WTC11 (cell line): ENCODE measurements at regions not wholly inside any gene's neighbourhood (a gene's known extent, or its start where the extent isn't known, plus 50 kb on each side); places are given as distances from the start of the nearest gene placed in this dataset.

ENCODE experiments used
- ATAC-seq: fragments of 200-7000 bp; cut with Tn5 transposase; 2 replicates; pipeline ENCODE4 v1.10.0; 2021; ENCODE audit warnings: mild to moderate bottlenecking, moderate library complexity
- CTCF ChIA-PET: fragments of 300-600 bp; sonication (Branson Sonifier 250); formaldehyde crosslinking; loops from one replicate; lab custom pipeline; 2021; ENCODE audit warnings: antibody characterized with exemption; lab: Charles Lee
- POLR2A ChIA-PET: fragments of 350-600 bp; sonication (Branson Sonifier 250); formaldehyde crosslinking; loops from one replicate; lab custom pipeline; 2021; ENCODE audit warnings: antibody characterized with exemption; lab: Charles Lee
- DNase-seq: peaks from one replicate; pipeline ENCODE4 v3.0.0; 2021; ENCODE audit warnings: low spot score
- H3K27ac Mint-ChIP-seq: 2 replicates; pipeline ENCODE4 v1.8.0; 2021; ENCODE audit warnings: mixed read lengths
- H3K27me3 Mint-ChIP-seq: 2 replicates; pipeline ENCODE4 v1.8.0; 2021; ENCODE audit warnings: low read depth, mild to moderate bottlenecking, moderate library complexity, mixed read lengths
- H3K36me3 Mint-ChIP-seq: 2 replicates; pipeline ENCODE4 v1.8.0; 2021; ENCODE audit warnings: mixed read lengths
- H3K4me1 Mint-ChIP-seq: 2 replicates; pipeline ENCODE4 v1.8.0; 2022; ENCODE audit warnings: mixed read lengths
- H3K4me3 Mint-ChIP-seq: 2 replicates; pipeline ENCODE4 v1.8.0; 2021; ENCODE audit warnings: mild to moderate bottlenecking, moderate library complexity, mixed read lengths
- H3K9me3 Mint-ChIP-seq: 2 replicates; pipeline ENCODE4 v1.8.0; 2021; ENCODE audit warnings: mixed read lengths
- GTF2I ChIP-seq: fragments of 250-450 bp; sonication (Bioruptor Pico); conservative IDR thresholded peaks from 2 replicates; pipeline ENCODE4 v1.4.0; 2021; ENCODE audit warnings: mild to moderate bottlenecking
- JUN ChIP-seq: sonication (generic); formaldehyde crosslinking; IDR thresholded peaks from 2 replicates; pipeline ENCODE4 v1.8.0; 2023; ENCODE audit warnings: mild to moderate bottlenecking, missing genetic modification reagents
- NR3C1 ChIP-seq: sonication (generic); formaldehyde crosslinking; conservative IDR thresholded peaks from 2 replicates; pipeline ENCODE4 v1.8.1; 2023; ENCODE audit warnings: low read depth, mild to moderate bottlenecking, missing genetic modification reagents
- SP1 ChIP-seq: sonication (generic); formaldehyde crosslinking; conservative IDR thresholded peaks from 2 replicates; pipeline ENCODE4 v1.8.1; 2022; ENCODE audit warnings: missing genetic modification reagents
- TEAD4 ChIP-seq: sonication (generic); formaldehyde crosslinking; IDR thresholded peaks from 2 replicates; pipeline ENCODE4 v1.8.0; 2022; ENCODE audit warnings: mild to moderate bottlenecking, missing genetic modification reagents
- TP53 ChIP-seq: sonication (generic); formaldehyde crosslinking; IDR thresholded peaks from 2 replicates; pipeline ENCODE4 v1.8.1; 2023; ENCODE audit warnings: mild to moderate bottlenecking, missing genetic modification reagents
- ZNF219 ChIP-seq: sonication (generic); formaldehyde crosslinking; IDR thresholded peaks from 2 replicates; pipeline ENCODE4 v1.8.0; 2023; ENCODE audit warnings: missing genetic modification reagents, mild to moderate bottlenecking, borderline replicate concordance
- ZNF263 ChIP-seq: sonication (generic); formaldehyde crosslinking; IDR thresholded peaks from 2 replicates; pipeline ENCODE4 v1.8.1; 2022; ENCODE audit warnings: low read depth, mild to moderate bottlenecking, moderate library complexity, missing genetic modification reagents
- TF ChIP-seq, protein P1 (sequence below): fragments of 250-450 bp; sonication (Bioruptor Pico); conservative IDR thresholded peaks from 2 replicates; pipeline ENCODE4 v1.9.0; 2021; ENCODE audit warnings: mild to moderate bottlenecking
- TF ChIP-seq, protein P2 (sequence below): sonication (generic); formaldehyde crosslinking; IDR thresholded peaks from 2 replicates; pipeline ENCODE4 v1.8.0; 2022; ENCODE audit warnings: mild to moderate bottlenecking, missing genetic modification reagents
- TF ChIP-seq, protein P3 (sequence below): sonication (generic); formaldehyde crosslinking; IDR thresholded peaks from 2 replicates; pipeline ENCODE4 v1.8.0; 2022; ENCODE audit warnings: mild to moderate bottlenecking, missing genetic modification reagents
- TF ChIP-seq, protein P4 (sequence below): sonication (generic); formaldehyde crosslinking; IDR thresholded peaks from 2 replicates; pipeline ENCODE4 v1.8.0; 2022; ENCODE audit warnings: mild to moderate bottlenecking, missing genetic modification reagents
- TF ChIP-seq, protein P5 (sequence below): sonication (generic); formaldehyde crosslinking; IDR thresholded peaks from 2 replicates; pipeline ENCODE4 v1.8.1; 2022; ENCODE audit warnings: low read depth, mild to moderate bottlenecking, moderate library complexity, missing genetic modification reagents, borderline replicate concordance

DNA sequence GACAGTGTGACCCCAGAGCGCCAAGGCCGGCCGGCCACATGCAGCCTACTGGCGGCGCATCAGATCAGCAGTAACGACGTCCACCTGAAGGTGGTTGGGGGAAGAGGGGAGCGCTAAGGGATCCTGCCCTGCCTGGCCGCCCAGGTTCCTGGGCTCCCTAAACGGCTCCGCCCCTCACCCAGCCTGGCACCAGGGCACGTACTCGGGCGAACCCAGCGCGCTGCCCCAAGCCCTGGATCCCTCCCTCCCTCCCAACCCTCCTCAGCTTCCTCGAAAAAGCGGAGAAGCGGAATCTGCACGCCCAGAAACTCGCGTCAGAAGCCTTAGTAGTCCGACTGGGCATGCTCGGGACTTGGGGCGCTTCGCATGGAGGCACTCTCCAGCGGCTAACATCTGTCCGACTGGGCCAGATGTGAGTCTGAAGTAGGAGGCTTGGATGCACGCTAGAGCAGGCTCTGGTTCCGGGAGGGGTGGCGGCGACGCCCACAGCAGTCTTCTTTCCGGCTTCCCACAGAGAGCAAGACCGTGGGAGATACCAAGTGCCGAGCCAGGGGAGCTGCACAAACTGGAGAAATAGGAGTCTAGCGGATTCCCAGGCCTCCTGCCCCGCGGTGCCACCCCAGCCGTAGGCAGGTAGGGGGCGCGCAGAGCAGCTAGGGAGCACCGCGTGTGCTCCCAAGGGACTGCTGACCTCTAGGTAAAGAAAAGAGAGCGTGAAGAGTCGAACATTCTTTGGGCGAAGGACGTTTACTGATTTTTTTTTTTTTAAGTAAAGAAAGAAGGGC is 114.3 kb upstream of the TEX13C start (continued):
- TF ChIP-seq, protein P1, sequence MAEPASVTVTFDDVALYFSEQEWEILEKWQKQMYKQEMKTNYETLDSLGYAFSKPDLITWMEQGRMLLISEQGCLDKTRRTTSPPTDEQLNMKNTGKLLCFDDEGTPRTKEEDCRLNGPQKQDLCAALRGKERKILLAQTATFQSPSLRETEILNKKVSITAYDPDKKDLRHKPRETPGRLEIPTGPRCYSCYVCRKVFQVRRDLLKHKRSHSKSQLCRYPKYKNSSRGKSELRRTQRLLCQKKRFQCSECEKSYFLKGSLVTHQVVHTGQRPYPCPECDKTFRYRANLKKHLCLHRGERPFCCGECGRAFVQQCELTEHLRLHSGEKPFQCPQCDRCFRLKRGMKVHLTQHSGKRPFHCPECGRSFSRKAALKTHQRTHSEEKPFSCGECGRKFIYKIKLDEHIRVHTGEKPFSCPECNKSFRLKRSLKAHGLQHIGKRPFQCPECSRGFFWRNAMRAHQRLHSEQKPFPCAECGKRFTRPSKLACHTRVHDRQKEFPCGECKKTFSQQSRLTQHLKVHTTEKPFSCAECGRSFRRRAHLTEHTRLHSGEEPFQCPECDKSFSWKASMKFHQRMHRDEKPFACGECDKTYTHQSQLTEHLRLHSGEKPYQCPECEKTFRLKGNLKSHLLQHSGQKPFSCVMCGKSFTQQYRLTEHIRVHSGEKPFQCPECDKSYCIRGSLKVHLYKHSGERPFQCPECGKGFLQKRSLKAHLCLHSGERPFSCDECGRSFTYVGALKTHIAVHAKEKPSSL = no peak
- TF ChIP-seq JUN (CRISPR knock-in tag) (no peak), TP53 (CRISPR knock-in tag) (no peak), SP1 (CRISPR knock-in tag) (0 out of 2 replicates have a peak, but pooled peaks have one; percentile 14), GTF2I (CRISPR knock-in tag) (no peak), ZNF263 (CRISPR knock-in tag) (peak; percentile 97), NR3C1 (CRISPR knock-in tag) (no peak)
- TF ChIP-seq, protein P2, sequence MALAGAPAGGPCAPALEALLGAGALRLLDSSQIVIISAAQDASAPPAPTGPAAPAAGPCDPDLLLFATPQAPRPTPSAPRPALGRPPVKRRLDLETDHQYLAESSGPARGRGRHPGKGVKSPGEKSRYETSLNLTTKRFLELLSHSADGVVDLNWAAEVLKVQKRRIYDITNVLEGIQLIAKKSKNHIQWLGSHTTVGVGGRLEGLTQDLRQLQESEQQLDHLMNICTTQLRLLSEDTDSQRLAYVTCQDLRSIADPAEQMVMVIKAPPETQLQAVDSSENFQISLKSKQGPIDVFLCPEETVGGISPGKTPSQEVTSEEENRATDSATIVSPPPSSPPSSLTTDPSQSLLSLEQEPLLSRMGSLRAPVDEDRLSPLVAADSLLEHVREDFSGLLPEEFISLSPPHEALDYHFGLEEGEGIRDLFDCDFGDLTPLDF (CRISPR knock-in tag) = no peak
- TF ChIP-seq, protein P3, sequence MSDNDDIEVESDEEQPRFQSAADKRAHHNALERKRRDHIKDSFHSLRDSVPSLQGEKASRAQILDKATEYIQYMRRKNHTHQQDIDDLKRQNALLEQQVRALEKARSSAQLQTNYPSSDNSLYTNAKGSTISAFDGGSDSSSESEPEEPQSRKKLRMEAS (CRISPR knock-in tag) = 0 out of 2 replicates have a peak, but pooled peaks have one; percentile 14
- TF ChIP-seq, protein P4, sequence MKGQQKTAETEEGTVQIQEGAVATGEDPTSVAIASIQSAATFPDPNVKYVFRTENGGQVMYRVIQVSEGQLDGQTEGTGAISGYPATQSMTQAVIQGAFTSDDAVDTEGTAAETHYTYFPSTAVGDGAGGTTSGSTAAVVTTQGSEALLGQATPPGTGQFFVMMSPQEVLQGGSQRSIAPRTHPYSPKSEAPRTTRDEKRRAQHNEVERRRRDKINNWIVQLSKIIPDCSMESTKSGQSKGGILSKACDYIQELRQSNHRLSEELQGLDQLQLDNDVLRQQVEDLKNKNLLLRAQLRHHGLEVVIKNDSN (CRISPR knock-in tag) = no peak

DNA sequence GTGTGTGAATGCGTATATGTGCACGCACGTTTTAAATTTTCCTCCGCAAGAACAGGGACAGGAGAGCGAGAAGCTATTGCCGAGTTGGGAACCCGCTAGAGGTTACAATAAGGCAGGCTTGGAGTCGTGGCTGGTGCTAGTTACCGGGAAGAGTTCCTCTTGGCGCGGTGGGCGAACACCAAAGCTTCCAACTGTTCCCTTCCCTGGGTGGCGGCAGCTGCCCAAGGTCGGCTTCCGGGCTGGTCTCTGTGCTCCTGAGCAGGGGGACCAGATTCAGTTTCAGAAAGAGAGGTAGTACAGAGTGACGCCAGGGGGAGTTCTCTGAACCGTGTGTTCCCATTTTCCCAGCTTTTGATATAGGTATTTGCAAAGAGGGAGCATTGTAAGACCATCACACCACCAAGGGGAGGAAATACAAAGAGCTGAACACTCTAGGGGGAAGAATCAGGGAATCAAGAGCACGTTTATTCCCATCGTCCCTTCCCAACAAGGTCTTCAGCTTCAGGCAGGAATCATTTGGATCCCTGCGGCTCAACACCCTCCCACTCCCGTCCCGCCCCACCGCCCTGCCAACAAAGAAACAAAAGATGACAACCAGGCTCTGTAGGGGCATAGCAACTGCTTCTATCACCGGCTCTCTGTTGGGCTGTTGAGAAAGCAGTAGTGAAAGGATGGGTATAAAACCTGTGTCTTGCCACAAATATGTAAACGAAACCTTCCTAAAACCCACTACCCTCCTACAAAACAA is 113.6 kb upstream of the TEX13C start:
- H3K36me3 Mint-ChIP-seq = no peaks in the 10 kb centered on the region
- TF ChIP-seq ZNF219 = no peak
- TF ChIP-seq, protein P5, sequence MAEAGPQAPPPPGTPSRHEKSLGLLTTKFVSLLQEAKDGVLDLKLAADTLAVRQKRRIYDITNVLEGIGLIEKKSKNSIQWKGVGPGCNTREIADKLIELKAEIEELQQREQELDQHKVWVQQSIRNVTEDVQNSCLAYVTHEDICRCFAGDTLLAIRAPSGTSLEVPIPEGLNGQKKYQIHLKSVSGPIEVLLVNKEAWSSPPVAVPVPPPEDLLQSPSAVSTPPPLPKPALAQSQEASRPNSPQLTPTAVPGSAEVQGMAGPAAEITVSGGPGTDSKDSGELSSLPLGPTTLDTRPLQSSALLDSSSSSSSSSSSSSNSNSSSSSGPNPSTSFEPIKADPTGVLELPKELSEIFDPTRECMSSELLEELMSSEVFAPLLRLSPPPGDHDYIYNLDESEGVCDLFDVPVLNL = no peak
- TF ChIP-seq, protein P4 (CRISPR knock-in tag) = no peak
- H3K4me1 Mint-ChIP-seq = peaks cover 24% of the 10 kb centered on the region
- ATAC-seq (peak; percentile 37), DNase-seq (peak; percentile 36)
- H3K4me3 Mint-ChIP-seq = peak overlapping the region; percentile 92
- POLR2A ChIA-PET = interaction anchor here (0.5 kb wide), 1 partner anchor 146 kb away, joined by 3 read pairs; no protein-coding TSS in a partner anchor
- peaks cover 3% of the 10 kb centered on the region; the same call in 1 of the 2 replicates for H3K9me3 Mint-ChIP-seq
- peak overlapping the region; percentile 96 for H3K27ac Mint-ChIP-seq
- CTCF ChIA-PET = interaction anchor here (0.6 to 1.6 kb wide), 9 partner anchors 30 to 791 kb away, joined by 3 to 5 read pairs (median 3); partner anchors contain the start of gene TEX13C
- peaks cover 20% of the 10 kb centered on the region for H3K27me3 Mint-ChIP-seq

DNA sequence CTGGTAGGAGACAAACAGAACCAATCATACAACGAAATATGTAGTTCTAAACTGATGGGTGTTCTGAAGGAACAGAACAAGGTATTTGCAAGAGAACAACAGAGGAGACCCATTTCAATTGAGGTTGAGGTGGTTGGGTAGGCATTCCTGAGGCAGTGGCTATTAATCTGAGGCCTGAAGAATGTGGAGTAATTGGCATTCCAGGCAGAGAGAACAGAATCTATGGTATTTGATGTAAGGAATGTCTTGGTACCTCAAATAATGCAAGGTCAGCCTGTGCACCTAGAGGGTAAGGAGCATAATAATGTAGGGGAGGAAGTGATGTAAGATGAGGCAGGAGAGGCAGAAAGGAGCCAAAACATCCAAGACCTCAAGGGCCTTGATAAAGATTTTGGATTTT is 109.5 kb upstream of the TEX13C start:
- no peak for TF ChIP-seq NR3C1 (CRISPR knock-in tag)
- TF ChIP-seq, protein P3 (CRISPR knock-in tag) = no peak
- TF ChIP-seq TEAD4 = 0 out of 2 replicates have a peak, but pooled peaks have one; percentile 22
- peaks cover 19% of the 10 kb centered on the region for H3K4me1 Mint-ChIP-seq
- ChIA-PET CTCF (no interaction called here), POLR2A (no interaction called here)
- DNase-seq (no peak), ATAC-seq (peak; percentile 54)
- H3K36me3 Mint-ChIP-seq = no peaks in the 10 kb centered on the region
- H3K9me3 Mint-ChIP-seq = peaks cover 3% of the 10 kb centered on the region; the same call in 1 of the 2 replicates
- no peak overlapping the region for H3K4me3 Mint-ChIP-seq
- no peaks in the 10 kb centered on the region; the same call in 1 of the 2 replicates for H3K27me3 Mint-ChIP-seq
- peak overlapping the region; percentile 84 for H3K27ac Mint-ChIP-seq
